ENCODE measurements at regions not wholly inside any gene's neighbourhood (a gene's known extent, or its start where the extent isn't known, plus 50 kb on each side); places are given as distances from the start of the nearest gene placed in this dataset.

GRCh38 chr1:229209386-229209785 lies 61.5 kb upstream of the RAB4A start:
- intact Hi-C loops (cut with micrococcal nuclease) = no loop called here
- Mint-ChIP-seq H3K4me3 (no peak overlapping the region), H3K36me3 (no peaks in the 10 kb centered on the region), H3K27me3 (ENCODE audit: low read depth in 2 of 2) (peaks cover 0 to 6% of the 10 kb centered on the region in 2 donors), H3K4me1 (no peaks in the 10 kb centered on the region), H3K27ac (no peak overlapping the region), H3K9me3 (no peaks in the 10 kb centered on the region)
- H3K36me3 ChIP-seq (ENCODE audit: control insufficient read depth, insufficient read depth, low read length) = no peaks in the 10 kb centered on the region
- no peaks in the 10 kb centered on the region for H3K4me1 ChIP-seq (ENCODE audit: control insufficient read depth, insufficient read depth, low read length)
- H3K9me3 ChIP-seq (ENCODE audit: control insufficient read depth, insufficient read depth, low read length) = no peaks in the 10 kb centered on the region
- no peak overlapping the region for H3K27ac ChIP-seq (ENCODE audit: low read length)
- H3K27me3 ChIP-seq (ENCODE audit: control insufficient read depth, insufficient read depth, low read length) = no peaks in the 10 kb centered on the region
- no peak for TF ChIP-seq CTCF (IDR thresholded peaks at IDR 0.05)
- DNase-seq = no peak
- no peak for ATAC-seq
- WGBS (ENCODE audit: insufficient coverage) = 77% methylated on average over 4 of the region's 4 CpGs
- no peak overlapping the region for H3K4me3 ChIP-seq (ENCODE audit: low read length)

- H3K4me1 ChIP-seq (ENCODE audit: control insufficient read depth, insufficient read depth, low read length) = no peaks in the 10 kb centered on the region
- no peaks in the 10 kb centered on the region for H3K9me3 Mint-ChIP-seq
- DNase-seq (no peak), ATAC-seq (no peak)
- H3K27me3 Mint-ChIP-seq (ENCODE audit: low read depth in 2 of 2) = peaks cover 0 to 6% of the 10 kb centered on the region in 2 donors
- H3K4me1 Mint-ChIP-seq = no peaks in the 10 kb centered on the region
- WGBS (ENCODE audit: insufficient coverage) = 94% methylated on average over 4 of the region's 4 CpGs
- no peaks in the 10 kb centered on the region for H3K27me3 ChIP-seq (ENCODE audit: control insufficient read depth, insufficient read depth, low read length)
- H3K9me3 ChIP-seq (ENCODE audit: control insufficient read depth, insufficient read depth, low read length) = no peaks in the 10 kb centered on the region
- no peak overlapping the region for H3K27ac ChIP-seq (ENCODE audit: low read length)
- no peak overlapping the region for H3K4me3 ChIP-seq (ENCODE audit: low read length)
- no peaks in the 10 kb centered on the region for H3K36me3 Mint-ChIP-seq
- intact Hi-C loops (cut with micrococcal nuclease) = no loop called here
- no peak overlapping the region for H3K4me3 Mint-ChIP-seq
- TF ChIP-seq CTCF (IDR thresholded peaks at IDR 0.05) = no peak
- H3K36me3 ChIP-seq (ENCODE audit: control insufficient read depth, insufficient read depth, low read length) = no peaks in the 10 kb centered on the region
- no peak overlapping the region for H3K27ac Mint-ChIP-seq
Observed at GRCh38 chr1:229209816-229210215, 61.1 kb upstream of the RAB4A start.

GRCh38 chr1:229210844-229211243 lies 60.1 kb upstream of the RAB4A start:
- H3K4me1 Mint-ChIP-seq = no peaks in the 10 kb centered on the region
- peaks cover 0 to 5% of the 10 kb centered on the region in 2 donors for H3K27me3 Mint-ChIP-seq (ENCODE audit: low read depth in 2 of 2)
- intact Hi-C loops (cut with micrococcal nuclease) = no loop called here
- no peaks in the 10 kb centered on the region for H3K4me1 ChIP-seq (ENCODE audit: control insufficient read depth, insufficient read depth, low read length)
- no peaks in the 10 kb centered on the region for H3K27me3 ChIP-seq (ENCODE audit: control insufficient read depth, insufficient read depth, low read length)
- H3K4me3 Mint-ChIP-seq = no peak overlapping the region
- H3K4me3 ChIP-seq (ENCODE audit: low read length) = no peak overlapping the region
- no peaks in the 10 kb centered on the region for H3K9me3 Mint-ChIP-seq
- H3K27ac ChIP-seq (ENCODE audit: low read length) = no peak overlapping the region
- no peak for TF ChIP-seq CTCF (IDR thresholded peaks at IDR 0.05)
- 100% methylated on average over 1 of the region's 2 CpGs for WGBS (ENCODE audit: insufficient coverage)
- H3K27ac Mint-ChIP-seq = no peak overlapping the region
- no peaks in the 10 kb centered on the region for H3K9me3 ChIP-seq (ENCODE audit: control insufficient read depth, insufficient read depth, low read length)
- no peak for ATAC-seq
- H3K36me3 ChIP-seq (ENCODE audit: control insufficient read depth, insufficient read depth, low read length) = no peaks in the 10 kb centered on the region
- no peaks in the 10 kb centered on the region for H3K36me3 Mint-ChIP-seq
- no peak for DNase-seq

- intact Hi-C loops (cut with micrococcal nuclease) = no loop called here
- H3K36me3 Mint-ChIP-seq = no peaks in the 10 kb centered on the region
- no peaks in the 10 kb centered on the region for H3K9me3 ChIP-seq (ENCODE audit: control insufficient read depth, insufficient read depth, low read length)
- no peak overlapping the region for H3K4me3 ChIP-seq (ENCODE audit: low read length)
- no peaks in the 10 kb centered on the region for H3K9me3 Mint-ChIP-seq
- no peak overlapping the region for H3K27ac ChIP-seq (ENCODE audit: low read length)
- no peak overlapping the region for H3K27ac Mint-ChIP-seq
- no peak overlapping the region for H3K4me3 Mint-ChIP-seq
- no peaks in the 10 kb centered on the region for H3K4me1 ChIP-seq (ENCODE audit: control insufficient read depth, insufficient read depth, low read length)
- H3K27me3 ChIP-seq (ENCODE audit: control insufficient read depth, insufficient read depth, low read length) = no peaks in the 10 kb centered on the region
- H3K4me1 Mint-ChIP-seq = no peaks in the 10 kb centered on the region
- no peak for TF ChIP-seq CTCF (IDR thresholded peaks at IDR 0.05)
- H3K36me3 ChIP-seq (ENCODE audit: control insufficient read depth, insufficient read depth, low read length) = no peaks in the 10 kb centered on the region
- DNase-seq (no peak), ATAC-seq (no peak)
- WGBS (ENCODE audit: insufficient coverage) = no CpG with 5 or more reads among the region's 2 CpGs
- peaks cover 0 to 6% of the 10 kb centered on the region in 2 donors for H3K27me3 Mint-ChIP-seq (ENCODE audit: low read depth in 2 of 2)
Observed at GRCh38 chr1:229213797-229214196, 57.1 kb upstream of the RAB4A start.
